Loucy (cell line): ENCODE measurements at regions not wholly inside any gene's neighbourhood (a gene's known extent, or its start where the extent isn't known, plus 50 kb on each side); places are given as distances from the start of the nearest gene placed in this dataset.
"Not testable (repeated sequence)": the region's sequence is repeated elsewhere in the genome, so short reads cannot be mapped to it uniquely, and the experiment has no call there.

Experiments used
- H2AFZ ChIP-seq: fragments of 200-600 bp; sonication (generic); 2 replicates; pipeline ENCODE4 v1.6.0; 2016; ENCODE audit warnings: antibody characterized with exemption, mild to moderate bottlenecking, low read length, moderate library complexity
- H3F3A ChIP-seq: fragments of 200-600 bp; 2 replicates; pipeline ENCODE4 v1.6.0; 2016; ENCODE audit warnings: antibody characterized with exemption, low read depth, mild to moderate bottlenecking
- H3K27me3 ChIP-seq: fragments of 200-600 bp; sonication (generic); 2 replicates; pipeline ENCODE4 v1.6.1; 2014; ENCODE audit warnings: low read length, mild to moderate bottlenecking; ENCODE audit not compliant: insufficient read depth, poor library complexity, severe bottlenecking
- H3K36me3 ChIP-seq: fragments of 200-600 bp; sonication (generic); 2 replicates; pipeline ENCODE4 v1.6.1; 2016; ENCODE audit warnings: low read length; ENCODE audit not compliant: insufficient read depth
- H3K4me1 ChIP-seq: fragments of 200-600 bp; sonication (generic); 2 replicates; pipeline ENCODE4 v1.5.1; 2014; ENCODE audit warnings: low read length, mild to moderate bottlenecking; ENCODE audit not compliant: insufficient read depth, poor library complexity, severe bottlenecking
- H3K4me2 ChIP-seq: fragments of 200-600 bp; sonication (generic); 2 replicates; pipeline ENCODE4 v1.6.0; 2014; ENCODE audit warnings: antibody characterized with exemption, low read length, low read depth, mild to moderate bottlenecking; ENCODE audit not compliant: poor library complexity, severe bottlenecking
- H3K4me3 ChIP-seq: fragments of 200-600 bp; sonication (generic); 2 replicates; pipeline ENCODE4 v1.5.1; 2014; ENCODE audit warnings: low read length, mild to moderate bottlenecking, mixed read lengths; ENCODE audit not compliant: poor library complexity, severe bottlenecking
- H3K79me2 ChIP-seq: fragments of 200-600 bp; sonication (generic); 2 replicates; pipeline ENCODE4 v1.6.1; 2014; ENCODE audit warnings: low read length; ENCODE audit not compliant: insufficient read depth
- H3K9ac ChIP-seq: fragments of 200-600 bp; sonication (generic); 2 replicates; pipeline ENCODE4 v1.6.0; 2014; ENCODE audit warnings: mild to moderate bottlenecking, low read depth, low read length, moderate library complexity; ENCODE audit not compliant: poor library complexity, severe bottlenecking
- H3K9me2 ChIP-seq: fragments of 200-600 bp; sonication (generic); replicated peaks from 2 replicates; pipeline ENCODE4 v1.6.1; 2016; ENCODE audit warnings: low read depth, low read length, mixed read lengths
- H3K9me3 ChIP-seq: fragments of 200-600 bp; sonication (generic); 2 replicates; pipeline ENCODE4 v1.6.1; 2014; ENCODE audit warnings: mild to moderate bottlenecking, antibody characterized with exemption, low read length, low read depth; ENCODE audit not compliant: insufficient read depth
- H4K20me1 ChIP-seq: fragments of 200-600 bp; sonication (generic); 2 replicates; pipeline ENCODE4 v1.6.0; 2014; ENCODE audit warnings: antibody characterized with exemption, low read length, mild to moderate bottlenecking; ENCODE audit not compliant: insufficient read depth, poor library complexity, severe bottlenecking
- CTCF ChIP-seq: fragments of 200-600 bp; sonication (generic); conservative IDR thresholded peaks from 2 replicates; pipeline ENCODE4 v1.5.1; 2014; ENCODE audit warnings: mild to moderate bottlenecking, antibody characterized with exemption, low read length
- EZH2phosphoT487 ChIP-seq: fragments of 200-600 bp; IDR thresholded peaks from 2 replicates; pipeline ENCODE4 v1.6.1; 2018; ENCODE audit warnings: antibody characterized with exemption, mild to moderate bottlenecking, moderate library complexity, borderline replicate concordance

GRCh38 chr3:8325306-8325705 lies 176.3 kb upstream of the LMCD1 start:
- no peak overlapping the region for H3K9ac ChIP-seq
- no peaks in the 10 kb centered on the region for H4K20me1 ChIP-seq
- H3K79me2 ChIP-seq: no peaks in the 10 kb centered on the region
- no peaks in the 10 kb centered on the region for H3K36me3 ChIP-seq
- H3K9me3 ChIP-seq: no peaks in the 10 kb centered on the region
- H3K4me2 ChIP-seq: no peak overlapping the region
- TF ChIP-seq CTCF (no peak), EZH2phosphoT487 (no peak)
- H2AFZ ChIP-seq: no peak overlapping the region
- H3K27me3 ChIP-seq: no peaks in the 10 kb centered on the region
- no peak overlapping the region for H3K4me3 ChIP-seq
- no peaks in the 10 kb centered on the region for H3F3A ChIP-seq
- H3K4me1 ChIP-seq: peaks cover 25% of the 10 kb centered on the region
- H3K9me2 ChIP-seq: no peaks in the 10 kb centered on the region

GRCh38 chr3:8325833-8326232 lies 175.8 kb upstream of the LMCD1 start:
- H3K79me2 ChIP-seq, H3K36me3 ChIP-seq, H3K9me3 ChIP-seq, H4K20me1 ChIP-seq, H3K27me3 ChIP-seq, H3K9ac ChIP-seq, H3K9me2 ChIP-seq, H2AFZ ChIP-seq, H3K4me2 ChIP-seq, H3K4me3 ChIP-seq, H3F3A ChIP-seq: not testable (repeated sequence)
- peaks cover 25% of the 10 kb centered on the region for H3K4me1 ChIP-seq

GRCh38 chr3:8327739-8328138 lies 173.9 kb upstream of the LMCD1 start:
- Histone ChIP-seq H3K4me3 (no peak overlapping the region), H3K4me2 (no peak overlapping the region), H3F3A (no peaks in the 10 kb centered on the region), H3K9me2 (no peaks in the 10 kb centered on the region), H3K36me3 (no peaks in the 10 kb centered on the region), H4K20me1 (no peaks in the 10 kb centered on the region), H3K4me1 (peaks cover 25% of the 10 kb centered on the region), H3K79me2 (no peaks in the 10 kb centered on the region), H3K9ac (no peak overlapping the region), H3K27me3 (no peaks in the 10 kb centered on the region), H3K9me3 (no peaks in the 10 kb centered on the region), H2AFZ (no peak overlapping the region)
- no peak for TF ChIP-seq CTCF
- TF ChIP-seq EZH2phosphoT487: no peak

- Histone ChIP-seq H3K4me1 (peaks cover 25% of the 10 kb centered on the region), H4K20me1 (no peaks in the 10 kb centered on the region), H3K27me3 (no peaks in the 10 kb centered on the region), H3K9me3 (no peaks in the 10 kb centered on the region), H3K79me2 (no peaks in the 10 kb centered on the region), H3K9me2 (no peaks in the 10 kb centered on the region), H3K36me3 (no peaks in the 10 kb centered on the region), H2AFZ (no peak overlapping the region), H3K4me2 (no peak overlapping the region), H3K4me3 (no peak overlapping the region), H3F3A (no peaks in the 10 kb centered on the region), H3K9ac (no peak overlapping the region)
- TF ChIP-seq EZH2phosphoT487 (no peak), CTCF (no peak)
These were observed 172.7 kb upstream of the LMCD1 start for GRCh38 chr3:8328967-8329366.
